ENCODE measurements at regions not wholly inside any gene's neighbourhood (a gene's known extent, or its start where the extent isn't known, plus 50 kb on each side); places are given as distances from the start of the nearest gene placed in this dataset.

DNA sequence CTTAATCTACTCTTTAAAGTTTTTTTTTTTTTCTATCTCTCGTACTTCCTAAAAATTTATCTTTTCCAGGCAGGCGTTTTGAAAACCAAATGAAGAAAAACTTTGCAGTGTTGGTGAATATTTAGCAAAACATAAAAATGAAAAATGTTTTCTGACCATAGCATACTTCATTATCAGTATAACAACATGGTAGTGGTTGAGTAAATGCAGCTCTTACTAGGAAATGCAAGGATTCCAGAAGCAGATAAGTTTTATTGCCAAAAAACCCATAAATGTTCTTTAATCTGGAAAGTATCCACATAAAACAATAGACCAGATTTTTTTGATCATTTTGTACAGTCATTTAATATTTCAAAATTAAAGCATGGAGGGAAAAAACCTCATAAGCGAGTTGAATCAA lies 136.9 kb upstream of the GUCY1A1 start:
- Histone ChIP-seq H2BK5ac (ENCODE audit: low read depth, low read length) (no peak overlapping the region), H4K20me1 (replicated peaks in 1 of 2; ENCODE audit: control insufficient read depth in 1 of 2, insufficient read depth in 2 of 2, low read length in 2 of 2) (no peaks in the 10 kb centered on the region), H3K9me3 (ENCODE audit: insufficient read depth in 2 of 2, low read depth in 1 of 2, low read length in 1 of 2) (no peaks in the 10 kb centered on the region), H3K4ac (replicated peaks; ENCODE audit: insufficient read length, low read depth, low read length) (no peak overlapping the region), H2BK20ac (ENCODE audit: low read length) (no peak overlapping the region), H2BK15ac (ENCODE audit: low read length) (no peak overlapping the region), H4K8ac (ENCODE audit: extremely low read depth, insufficient read depth, low read length) (no peak overlapping the region), H2BK12ac (ENCODE audit: low read depth, low read length) (no peak overlapping the region), H3K23me2 (ENCODE audit: low read depth, low read length) (no peaks in the 10 kb centered on the region), H2BK120ac (replicated peaks; ENCODE audit: low read depth, low read length) (no peak overlapping the region), H3K27ac (ENCODE audit: low read depth, low read length) (no peak overlapping the region), H2AK5ac (ENCODE audit: low read depth, low read length) (no peak overlapping the region), H3K36me3 (ENCODE audit: control insufficient read depth in 2 of 4, insufficient read depth in 4 of 4, low read length in 3 of 4) (no peaks in the 10 kb centered on the region), H4K91ac (replicated peaks; ENCODE audit: insufficient read length, low read length) (no peak overlapping the region), H3K14ac (ENCODE audit: insufficient read length) (no peak overlapping the region), H3K23ac (ENCODE audit: insufficient read length) (no peak overlapping the region), H3K56ac (replicated peaks; ENCODE audit: insufficient read length, low read depth, low read length) (no peak overlapping the region), H2AFZ (ENCODE audit: low read length) (no peak overlapping the region), H3K4me2 (ENCODE audit: insufficient read depth in 1 of 2, low read depth in 2 of 2, low read length in 2 of 2) (no peak overlapping the region), H3K18ac (ENCODE audit: extremely low read depth, low read length) (no peak overlapping the region), H4K5ac (ENCODE audit: insufficient read length, low read depth, low read length) (no peak overlapping the region), H3K27me3 (replicated peaks in 1 of 4; ENCODE audit: control insufficient read depth in 3 of 4, extremely low read depth in 1 of 4, insufficient read depth in 3 of 4, low read length in 3 of 4) (no peaks in the 10 kb centered on the region), H3K9ac (replicated peaks in 1 of 4; ENCODE audit: extremely low read depth in 1 of 4, low read depth in 3 of 4, low read length in 3 of 4) (no peak overlapping the region), H3K4me3 (ENCODE audit: extremely low read depth in 1 of 4, insufficient read depth in 2 of 4, low read depth in 3 of 4, low read length in 4 of 4) (no peak overlapping the region), H3K4me1 (replicated peaks in 1 of 4; ENCODE audit: control insufficient read depth in 3 of 4, insufficient read depth in 4 of 4, low read length in 3 of 4) (no peaks in the 10 kb centered on the region), H3K79me1 (ENCODE audit: low read depth, low read length) (no peaks in the 10 kb centered on the region), H3K79me2 (ENCODE audit: control insufficient read depth in 1 of 2, insufficient read depth in 2 of 2, low read length in 2 of 2) (no peaks in the 10 kb centered on the region)
- ChIA-PET POLR2A (ENCODE audit: partially characterized antibody) (no interaction called here), CTCF (ENCODE audit: partially characterized antibody) (interaction anchor here (0.6 to 2.6 kb wide), 20 partner anchors 10 to 540 kb away, joined by 3 to 13 read pairs (median 4); partner anchors contain the start of gene GUCY1B1)
- no peak for FAIRE-seq
- 87% methylated on average over 3 of the region's 3 CpGs; no CpG with 5 or more reads in 1 of the 2 experiments for WGBS, 2 experiments (ENCODE audit: extremely low coverage in 1 of 2, insufficient coverage in 1 of 2, insufficient read length in 1 of 2, insufficient replicate concordance in 2 of 2, low coverage in 1 of 2, low lambda C conversion rate in 2 of 2, missing lambda C conversion rate in 1 of 2)
- DNase-seq (ENCODE audit: low read depth in 1 of 2, low spot score in 2 of 2): no peak
- no peak for TF ChIP-seq SAP30 (IDR thresholded peaks at IDR 0.05; ENCODE audit: insufficient read depth, insufficient replicate concordance, low read length)
- no peak for TF ChIP-seq YY1 (IDR thresholded peaks at IDR 0.05; ENCODE audit: low read depth, low read length)
- no peak for TF ChIP-seq GABPA (IDR thresholded peaks at IDR 0.05; ENCODE audit: borderline replicate concordance, insufficient read depth, low read length)
- no peak for TF ChIP-seq BACH1 (IDR thresholded peaks at IDR 0.05; ENCODE audit: low read length)
- TF ChIP-seq KDM5A (IDR thresholded peaks at IDR 0.05; ENCODE audit: low read length): no peak
- TF ChIP-seq FOSL1 (IDR thresholded peaks at IDR 0.05; ENCODE audit: insufficient read depth, low read depth, low read length): no peak
- TF ChIP-seq TAF1 (IDR thresholded peaks at IDR 0.05; ENCODE audit: low read depth, low read length): no peak
- TF ChIP-seq, protein P1, sequence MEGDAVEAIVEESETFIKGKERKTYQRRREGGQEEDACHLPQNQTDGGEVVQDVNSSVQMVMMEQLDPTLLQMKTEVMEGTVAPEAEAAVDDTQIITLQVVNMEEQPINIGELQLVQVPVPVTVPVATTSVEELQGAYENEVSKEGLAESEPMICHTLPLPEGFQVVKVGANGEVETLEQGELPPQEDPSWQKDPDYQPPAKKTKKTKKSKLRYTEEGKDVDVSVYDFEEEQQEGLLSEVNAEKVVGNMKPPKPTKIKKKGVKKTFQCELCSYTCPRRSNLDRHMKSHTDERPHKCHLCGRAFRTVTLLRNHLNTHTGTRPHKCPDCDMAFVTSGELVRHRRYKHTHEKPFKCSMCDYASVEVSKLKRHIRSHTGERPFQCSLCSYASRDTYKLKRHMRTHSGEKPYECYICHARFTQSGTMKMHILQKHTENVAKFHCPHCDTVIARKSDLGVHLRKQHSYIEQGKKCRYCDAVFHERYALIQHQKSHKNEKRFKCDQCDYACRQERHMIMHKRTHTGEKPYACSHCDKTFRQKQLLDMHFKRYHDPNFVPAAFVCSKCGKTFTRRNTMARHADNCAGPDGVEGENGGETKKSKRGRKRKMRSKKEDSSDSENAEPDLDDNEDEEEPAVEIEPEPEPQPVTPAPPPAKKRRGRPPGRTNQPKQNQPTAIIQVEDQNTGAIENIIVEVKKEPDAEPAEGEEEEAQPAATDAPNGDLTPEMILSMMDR (IDR thresholded peaks at IDR 0.05; ENCODE audit: control extremely low read depth in 1 of 3, insufficient read depth in 1 of 3, low read depth in 1 of 3, low read length in 3 of 3): no peak
- no peak for TF ChIP-seq SIX5 (IDR thresholded peaks at IDR 0.05; ENCODE audit: low read depth, low read length)
- TF ChIP-seq TCF12 (IDR thresholded peaks at IDR 0.05; ENCODE audit: low read depth, low read length): no peak
- TF ChIP-seq CEBPB (IDR thresholded peaks at IDR 0.05; ENCODE audit: low read depth, low read length): no peak
- no peak for TF ChIP-seq CREB1 (IDR thresholded peaks at IDR 0.05)
- TF ChIP-seq KDM1A (IDR thresholded peaks at IDR 0.05; ENCODE audit: borderline replicate concordance, low read length): no peak
- no peak for TF ChIP-seq TBP (IDR thresholded peaks at IDR 0.05; ENCODE audit: low read depth, low read length)

All from H1 (cell line).